ENCODE measurements at regions not wholly inside any gene's neighbourhood (a gene's known extent, or its start where the extent isn't known, plus 50 kb on each side); places are given as distances from the start of the nearest gene placed in this dataset.

DNA sequence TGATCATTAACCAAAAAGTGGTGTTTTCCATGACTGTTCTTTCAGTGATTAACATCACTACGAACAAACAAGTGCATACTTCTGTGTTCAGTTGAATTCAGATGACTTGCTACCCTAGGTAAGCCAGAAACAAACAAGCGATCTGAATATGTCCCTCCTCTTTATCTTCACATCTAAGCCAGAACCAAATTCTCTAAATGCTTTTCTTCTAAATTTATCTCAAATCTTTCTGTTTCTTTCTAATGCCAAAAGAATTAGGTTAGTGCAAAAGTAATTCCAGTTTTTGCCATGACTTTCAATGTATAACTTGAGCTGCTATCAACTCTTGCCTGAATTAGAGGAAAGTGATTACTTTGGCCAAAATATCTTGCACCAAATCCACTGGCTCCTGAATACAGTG lies 481.2 kb downstream of the COL11A1 start:
- no peaks in the 10 kb centered on the region for H3K27me3 ChIP-seq (ENCODE audit: insufficient read depth, low read depth)
- H2AFZ ChIP-seq: no peak overlapping the region
- POLR2A ChIA-PET (ENCODE audit: unreplicated experiment): no interaction called here

DNA sequence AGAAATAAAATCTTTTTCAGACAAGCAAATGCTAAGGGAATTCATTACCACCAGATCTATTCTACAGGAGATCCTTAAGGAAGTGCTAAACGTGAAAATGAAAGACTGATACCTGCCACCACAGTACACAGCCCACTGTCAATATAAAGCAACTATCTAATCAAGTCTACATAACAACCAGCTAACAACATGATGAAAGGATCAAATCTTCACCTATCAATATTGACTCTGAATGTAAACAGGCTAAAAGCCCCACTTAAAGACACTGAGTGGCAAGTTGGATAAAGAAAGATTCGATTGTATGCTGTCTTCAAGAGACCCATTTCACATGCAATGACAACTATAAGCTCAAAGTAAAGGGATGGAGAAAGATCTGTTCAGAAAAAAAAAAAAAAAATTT lies 492.4 kb downstream of the COL11A1 start:
- no peaks in the 10 kb centered on the region for H4K20me1 ChIP-seq (ENCODE audit: insufficient read depth)
- no peak overlapping the region for H3K4me3 ChIP-seq
- H3F3A ChIP-seq (ENCODE audit: insufficient read depth, low read depth): no peaks in the 10 kb centered on the region
- no peak for TF ChIP-seq CTCF (conservative IDR thresholded peaks at IDR 0.05)
- TF ChIP-seq EZH2 (IDR thresholded peaks at IDR 0.05; ENCODE audit: low read depth): no peak
- no peaks in the 10 kb centered on the region for H3K9me2 ChIP-seq (ENCODE audit: insufficient read depth)
- CTCF ChIA-PET: interaction anchor here (0.6 kb wide), 1 partner anchor 10 kb away, joined by 4 read pairs; no protein-coding TSS in a partner anchor
- H3K4me2 ChIP-seq: no peak overlapping the region
- H2AFZ ChIP-seq: no peak overlapping the region
- H3K79me2 ChIP-seq (ENCODE audit: low read depth): no peaks in the 10 kb centered on the region
- H3K9me3 ChIP-seq (ENCODE audit: insufficient read depth, low read depth): no peaks in the 10 kb centered on the region
- no TSS peak for BruUV-seq (replicated peaks)
- no peak for DNase-seq
- no peak overlapping the region for H3K27ac ChIP-seq
- H3K27me3 ChIP-seq (ENCODE audit: insufficient read depth, low read depth): no peaks in the 10 kb centered on the region
- H3K4me1 ChIP-seq (replicated peaks; ENCODE audit: insufficient read depth): no peaks in the 10 kb centered on the region
- no peaks in the 10 kb centered on the region for H3K36me3 ChIP-seq (ENCODE audit: low read depth)
- intact Hi-C loops (cut with micrococcal nuclease; ENCODE audit: unreplicated experiment): no loop called here
- POLR2A ChIA-PET (ENCODE audit: unreplicated experiment): no interaction called here

More for the DNA sequence above, 481.2 kb downstream of the COL11A1 start:
- Histone ChIP-seq H3K36me3 (ENCODE audit: low read depth) (no peaks in the 10 kb centered on the region), H3K9me2 (ENCODE audit: insufficient read depth) (no peaks in the 10 kb centered on the region), H3K4me3 (no peak overlapping the region), H3K27ac (no peak overlapping the region), H4K20me1 (ENCODE audit: insufficient read depth) (no peaks in the 10 kb centered on the region), H3K79me2 (ENCODE audit: low read depth) (no peaks in the 10 kb centered on the region), H3K4me1 (replicated peaks; ENCODE audit: insufficient read depth) (no peaks in the 10 kb centered on the region), H3K4me2 (no peak overlapping the region), H3K9me3 (ENCODE audit: insufficient read depth, low read depth) (no peaks in the 10 kb centered on the region), H3F3A (ENCODE audit: insufficient read depth, low read depth) (no peaks in the 10 kb centered on the region)
- CTCF ChIA-PET: no interaction called here
- no TSS peak for BruUV-seq (replicated peaks)
- TF ChIP-seq EZH2 (IDR thresholded peaks at IDR 0.05; ENCODE audit: low read depth): no peak
- TF ChIP-seq CTCF (conservative IDR thresholded peaks at IDR 0.05): no peak
- no peak for DNase-seq
- intact Hi-C loops (cut with micrococcal nuclease; ENCODE audit: unreplicated experiment): no loop called here

GRCh38 chr1:102595106-102595505 lies 513.2 kb downstream of the COL11A1 start:
- Histone ChIP-seq H3K9me3 (ENCODE audit: insufficient read depth, low read depth) (peaks cover 6% of the 10 kb centered on the region; the same call in 1 of the 2 replicates), H3K4me2 (no peak overlapping the region), H3K36me3 (ENCODE audit: low read depth) (no peaks in the 10 kb centered on the region), H3K9me2 (ENCODE audit: insufficient read depth) (no peaks in the 10 kb centered on the region), H2AFZ (no peak overlapping the region), H3K4me3 (no peak overlapping the region), H4K20me1 (ENCODE audit: insufficient read depth) (no peaks in the 10 kb centered on the region), H3F3A (ENCODE audit: insufficient read depth, low read depth) (no peaks in the 10 kb centered on the region), H3K27me3 (ENCODE audit: insufficient read depth, low read depth) (no peaks in the 10 kb centered on the region), H3K4me1 (replicated peaks; ENCODE audit: insufficient read depth) (peaks cover 13% of the 10 kb centered on the region; the same call in 1 of the 2 replicates), H3K27ac (no peak overlapping the region), H3K79me2 (ENCODE audit: low read depth) (no peaks in the 10 kb centered on the region)
- BruUV-seq (replicated peaks): no TSS peak
- POLR2A ChIA-PET (ENCODE audit: unreplicated experiment): no interaction called here
- CTCF ChIA-PET: no interaction called here
- TF ChIP-seq CTCF (conservative IDR thresholded peaks at IDR 0.05) (no peak), EZH2 (IDR thresholded peaks at IDR 0.05; ENCODE audit: low read depth) (no peak)
- intact Hi-C loops (cut with micrococcal nuclease; ENCODE audit: unreplicated experiment): no loop called here
- DNase-seq: no peak

Measured in PC-9 (cell line).